ENCODE measurements at regions not wholly inside any gene's neighbourhood (a gene's known extent, or its start where the extent isn't known, plus 50 kb on each side); places are given as distances from the start of the nearest gene placed in this dataset.

DNA sequence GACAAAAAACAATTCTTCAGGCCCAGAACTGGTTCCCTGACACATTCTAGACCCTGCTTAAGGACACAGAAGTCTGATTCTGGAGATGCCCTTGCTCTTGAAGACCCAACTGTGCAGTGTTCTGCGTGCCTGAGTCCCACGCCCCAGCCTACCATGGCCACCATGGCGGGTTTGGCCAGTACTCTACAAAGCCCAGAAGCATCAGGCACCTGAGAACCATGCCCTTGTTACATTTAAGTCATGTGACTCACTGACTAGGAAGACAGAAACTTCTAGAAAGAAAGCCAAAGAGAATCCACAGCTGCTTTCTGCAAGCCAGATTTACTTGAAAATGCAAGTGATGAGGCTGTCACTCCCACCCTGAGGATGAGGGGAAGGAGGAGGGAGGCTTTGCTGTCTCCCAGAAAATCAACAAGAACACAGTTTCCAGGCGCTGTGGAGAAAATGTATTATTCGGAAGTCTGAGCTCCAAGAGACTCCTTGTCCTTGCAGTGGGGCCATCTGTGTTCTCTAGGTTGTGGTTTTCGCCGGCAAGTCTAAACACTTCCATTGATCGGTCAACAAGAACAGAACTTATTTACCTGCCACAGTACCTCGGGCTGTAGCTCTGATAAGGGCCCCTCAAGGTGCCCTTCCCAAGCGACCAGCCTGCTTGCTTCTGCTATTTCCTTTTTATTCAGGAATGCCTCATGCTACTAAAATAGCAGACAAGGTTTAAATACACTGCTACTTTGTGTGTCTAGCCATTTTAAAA is 81.3 kb upstream of the DMRT1 start:
- CTCF ChIA-PET = interaction anchor here (0.9 to 2.2 kb wide), 2 partner anchors 10 to 417 kb away, joined by 3 to 6 read pairs; no protein-coding TSS in a partner anchor
- Histone ChIP-seq H3K36me3 (ENCODE audit: control insufficient read depth in 2 of 2, insufficient read depth in 1 of 2, low read length in 2 of 2) (no peaks in the 10 kb centered on the region), H3K4me3 (ENCODE audit: low read depth, low read length) (no peak overlapping the region), H3K27ac (ENCODE audit: extremely low read depth, low read depth, low read length) (no peak overlapping the region), H3K4me1 (ENCODE audit: control insufficient read depth, insufficient read depth, low read length) (no peaks in the 10 kb centered on the region), H3K9me3 (ENCODE audit: control insufficient read depth, insufficient read depth, low read depth, low read length) (no peaks in the 10 kb centered on the region)
- POLR2A ChIA-PET = no interaction called here
- TF ChIP-seq ZNF366 (tag by site-specific recombination; conservative IDR thresholded peaks at IDR 0.05) = no peak
- no peak for TF ChIP-seq ZNF529 (tag by site-specific recombination; IDR thresholded peaks at IDR 0.05; ENCODE audit: insufficient replicate concordance)
- TF ChIP-seq, protein P1, sequence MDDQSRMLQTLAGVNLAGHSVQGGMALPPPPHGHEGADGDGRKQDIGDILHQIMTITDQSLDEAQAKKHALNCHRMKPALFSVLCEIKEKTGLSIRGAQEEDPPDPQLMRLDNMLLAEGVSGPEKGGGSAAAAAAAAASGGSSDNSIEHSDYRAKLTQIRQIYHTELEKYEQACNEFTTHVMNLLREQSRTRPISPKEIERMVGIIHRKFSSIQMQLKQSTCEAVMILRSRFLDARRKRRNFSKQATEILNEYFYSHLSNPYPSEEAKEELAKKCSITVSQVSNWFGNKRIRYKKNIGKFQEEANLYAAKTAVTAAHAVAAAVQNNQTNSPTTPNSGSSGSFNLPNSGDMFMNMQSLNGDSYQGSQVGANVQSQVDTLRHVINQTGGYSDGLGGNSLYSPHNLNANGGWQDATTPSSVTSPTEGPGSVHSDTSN (CRISPR knock-in tag; IDR thresholded peaks at IDR 0.05) = no peak
- TF ChIP-seq ZNF785 (tag by site-specific recombination; IDR thresholded peaks at IDR 0.05) = no peak
- TF ChIP-seq, protein P2, sequence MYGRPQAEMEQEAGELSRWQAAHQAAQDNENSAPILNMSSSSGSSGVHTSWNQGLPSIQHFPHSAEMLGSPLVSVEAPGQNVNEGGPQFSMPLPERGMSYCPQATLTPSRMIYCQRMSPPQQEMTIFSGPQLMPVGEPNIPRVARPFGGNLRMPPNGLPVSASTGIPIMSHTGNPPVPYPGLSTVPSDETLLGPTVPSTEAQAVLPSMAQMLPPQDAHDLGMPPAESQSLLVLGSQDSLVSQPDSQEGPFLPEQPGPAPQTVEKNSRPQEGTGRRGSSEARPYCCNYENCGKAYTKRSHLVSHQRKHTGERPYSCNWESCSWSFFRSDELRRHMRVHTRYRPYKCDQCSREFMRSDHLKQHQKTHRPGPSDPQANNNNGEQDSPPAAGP (tag by site-specific recombination; IDR thresholded peaks at IDR 0.05) = no peak
- TF ChIP-seq ZNF837 (tag by site-specific recombination; IDR thresholded peaks at IDR 0.05) = no peak
- TF ChIP-seq, protein P3, sequence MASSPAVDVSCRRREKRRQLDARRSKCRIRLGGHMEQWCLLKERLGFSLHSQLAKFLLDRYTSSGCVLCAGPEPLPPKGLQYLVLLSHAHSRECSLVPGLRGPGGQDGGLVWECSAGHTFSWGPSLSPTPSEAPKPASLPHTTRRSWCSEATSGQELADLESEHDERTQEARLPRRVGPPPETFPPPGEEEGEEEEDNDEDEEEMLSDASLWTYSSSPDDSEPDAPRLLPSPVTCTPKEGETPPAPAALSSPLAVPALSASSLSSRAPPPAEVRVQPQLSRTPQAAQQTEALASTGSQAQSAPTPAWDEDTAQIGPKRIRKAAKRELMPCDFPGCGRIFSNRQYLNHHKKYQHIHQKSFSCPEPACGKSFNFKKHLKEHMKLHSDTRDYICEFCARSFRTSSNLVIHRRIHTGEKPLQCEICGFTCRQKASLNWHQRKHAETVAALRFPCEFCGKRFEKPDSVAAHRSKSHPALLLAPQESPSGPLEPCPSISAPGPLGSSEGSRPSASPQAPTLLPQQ (tag by site-specific recombination; IDR thresholded peaks at IDR 0.05) = no peak
- TF ChIP-seq, protein P4, sequence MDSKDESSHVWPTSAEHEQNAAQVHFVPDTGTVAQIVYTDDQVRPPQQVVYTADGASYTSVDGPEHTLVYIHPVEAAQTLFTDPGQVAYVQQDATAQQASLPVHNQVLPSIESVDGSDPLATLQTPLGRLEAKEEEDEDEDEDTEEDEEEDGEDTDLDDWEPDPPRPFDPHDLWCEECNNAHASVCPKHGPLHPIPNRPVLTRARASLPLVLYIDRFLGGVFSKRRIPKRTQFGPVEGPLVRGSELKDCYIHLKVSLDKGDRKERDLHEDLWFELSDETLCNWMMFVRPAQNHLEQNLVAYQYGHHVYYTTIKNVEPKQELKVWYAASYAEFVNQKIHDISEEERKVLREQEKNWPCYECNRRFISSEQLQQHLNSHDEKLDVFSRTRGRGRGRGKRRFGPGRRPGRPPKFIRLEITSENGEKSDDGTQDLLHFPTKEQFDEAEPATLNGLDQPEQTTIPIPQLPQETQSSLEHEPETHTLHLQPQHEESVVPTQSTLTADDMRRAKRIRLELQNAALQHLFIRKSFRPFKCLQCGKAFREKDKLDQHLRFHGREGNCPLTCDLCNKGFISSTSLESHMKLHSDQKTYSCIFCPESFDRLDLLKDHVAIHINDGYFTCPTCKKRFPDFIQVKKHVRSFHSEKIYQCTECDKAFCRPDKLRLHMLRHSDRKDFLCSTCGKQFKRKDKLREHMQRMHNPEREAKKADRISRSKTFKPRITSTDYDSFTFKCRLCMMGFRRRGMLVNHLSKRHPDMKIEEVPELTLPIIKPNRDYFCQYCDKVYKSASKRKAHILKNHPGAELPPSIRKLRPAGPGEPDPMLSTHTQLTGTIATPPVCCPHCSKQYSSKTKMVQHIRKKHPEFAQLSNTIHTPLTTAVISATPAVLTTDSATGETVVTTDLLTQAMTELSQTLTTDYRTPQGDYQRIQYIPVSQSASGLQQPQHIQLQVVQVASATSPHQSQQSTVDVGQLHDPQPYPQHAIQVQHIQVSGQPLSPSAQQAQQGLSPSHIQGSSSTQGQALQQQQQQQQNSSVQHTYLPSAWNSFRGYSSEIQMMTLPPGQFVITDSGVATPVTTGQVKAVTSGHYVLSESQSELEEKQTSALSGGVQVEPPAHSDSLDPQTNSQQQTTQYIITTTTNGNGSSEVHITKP (tag by site-specific recombination; IDR thresholded peaks at IDR 0.05) = no peak
- no peak for TF ChIP-seq ZBTB7A (tag by site-specific recombination; IDR thresholded peaks at IDR 0.05; ENCODE audit: low read depth)
- no peak for TF ChIP-seq YY1 (tag by site-specific recombination; IDR thresholded peaks at IDR 0.05)
- TF ChIP-seq, protein P5, sequence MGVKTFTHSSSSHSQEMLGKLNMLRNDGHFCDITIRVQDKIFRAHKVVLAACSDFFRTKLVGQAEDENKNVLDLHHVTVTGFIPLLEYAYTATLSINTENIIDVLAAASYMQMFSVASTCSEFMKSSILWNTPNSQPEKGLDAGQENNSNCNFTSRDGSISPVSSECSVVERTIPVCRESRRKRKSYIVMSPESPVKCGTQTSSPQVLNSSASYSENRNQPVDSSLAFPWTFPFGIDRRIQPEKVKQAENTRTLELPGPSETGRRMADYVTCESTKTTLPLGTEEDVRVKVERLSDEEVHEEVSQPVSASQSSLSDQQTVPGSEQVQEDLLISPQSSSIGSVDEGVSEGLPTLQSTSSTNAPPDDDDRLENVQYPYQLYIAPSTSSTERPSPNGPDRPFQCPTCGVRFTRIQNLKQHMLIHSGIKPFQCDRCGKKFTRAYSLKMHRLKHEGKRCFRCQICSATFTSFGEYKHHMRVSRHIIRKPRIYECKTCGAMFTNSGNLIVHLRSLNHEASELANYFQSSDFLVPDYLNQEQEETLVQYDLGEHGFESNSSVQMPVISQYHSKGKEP (tag by site-specific recombination; IDR thresholded peaks at IDR 0.05) = no peak

DNA sequence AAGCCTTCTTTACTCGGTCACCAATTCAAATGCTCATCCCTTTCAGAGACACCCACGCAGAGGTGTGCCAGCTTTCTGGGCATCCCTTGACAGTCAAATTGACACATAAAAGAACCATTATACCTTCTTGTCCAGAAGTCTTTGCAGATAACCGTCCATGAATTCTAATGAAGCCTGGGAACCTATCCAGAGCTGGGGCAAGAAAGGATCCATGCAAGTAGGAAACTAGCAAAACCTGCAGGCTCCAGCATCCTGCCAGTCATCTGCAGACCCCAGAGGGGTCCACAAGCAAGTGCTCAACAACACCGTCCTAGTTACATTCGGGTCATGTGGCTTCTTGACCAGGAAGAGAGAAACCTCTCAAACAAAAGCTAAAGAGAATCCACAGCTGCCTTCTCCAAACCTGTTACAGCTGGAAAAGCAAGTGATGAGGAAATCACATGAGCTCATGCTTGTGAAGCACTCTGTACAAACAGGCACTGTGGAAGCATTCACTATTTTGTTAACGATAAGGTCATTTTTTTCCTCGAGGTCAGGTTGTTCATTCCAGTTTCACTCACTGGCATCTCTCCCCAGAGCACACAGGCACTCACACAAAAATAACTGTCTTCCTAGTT is 80.2 kb upstream of the DMRT1 start:
- H3K4me1 ChIP-seq (ENCODE audit: control insufficient read depth, insufficient read depth, low read length) = no peaks in the 10 kb centered on the region
- H3K36me3 ChIP-seq (ENCODE audit: control insufficient read depth in 2 of 2, insufficient read depth in 1 of 2, low read length in 2 of 2) = no peaks in the 10 kb centered on the region
- H3K9me3 ChIP-seq (ENCODE audit: control insufficient read depth, insufficient read depth, low read depth, low read length) = no peaks in the 10 kb centered on the region
- TF ChIP-seq SCRT2 (tag by site-specific recombination; IDR thresholded peaks at IDR 0.05) = 0 out of 2 replicates have a peak, but pooled peaks have one; percentile 33
- TF ChIP-seq ZNF404 (tag by site-specific recombination; IDR thresholded peaks at IDR 0.05) = no peak
- ChIA-PET CTCF (interaction anchor here (0.6 to 2.2 kb wide), 4 partner anchors 11 to 244 kb away, joined by 3 to 8 read pairs (median 4); no protein-coding TSS in a partner anchor), POLR2A (no interaction called here)
- no peak overlapping the region for H3K27ac ChIP-seq (ENCODE audit: extremely low read depth, low read depth, low read length)
- H3K4me3 ChIP-seq (ENCODE audit: low read depth, low read length) = no peak overlapping the region

Data from HEK293 (cell line).